ENCODE measurements at regions not wholly inside any gene's neighbourhood (a gene's known extent, or its start where the extent isn't known, plus 50 kb on each side); places are given as distances from the start of the nearest gene placed in this dataset.
"Not testable (repeated sequence)": the region's sequence is repeated elsewhere in the genome, so short reads cannot be mapped to it uniquely, and the experiment has no call there.

DNA sequence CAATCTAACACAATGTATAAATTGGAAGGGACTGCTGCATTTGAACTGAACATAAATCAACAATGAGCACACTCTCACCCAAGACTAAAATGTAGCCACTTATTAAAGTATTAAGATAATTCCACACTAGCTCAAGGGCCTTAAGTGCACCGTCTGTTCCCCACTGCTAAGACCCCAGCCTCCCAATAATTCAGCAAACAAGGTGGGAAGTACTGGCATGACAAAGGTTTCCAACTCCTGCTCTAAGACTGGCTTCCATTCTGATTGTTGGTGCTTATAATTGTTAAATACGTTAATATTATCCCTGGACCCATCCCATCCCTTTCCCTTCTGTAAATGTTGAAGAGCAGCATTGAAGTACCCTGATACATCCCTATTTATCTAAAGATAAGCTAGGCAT, 636.7 kb downstream of the NR2F1-AS1 start:
- no peak for DNase-seq
- TF ChIP-seq GATA1 (IDR thresholded peaks at IDR 0.05; ENCODE audit: low read depth, low read length) (no peak), POLR2A (IDR thresholded peaks at IDR 0.05; ENCODE audit: low read length) (no peak)

- DNase-seq, result no peak
- TF ChIP-seq GATA1 (IDR thresholded peaks at IDR 0.05; ENCODE audit: low read depth, low read length), result no peak
- no peak for TF ChIP-seq POLR2A (IDR thresholded peaks at IDR 0.05; ENCODE audit: low read length)
These were observed 638.3 kb downstream of the NR2F1-AS1 start for GRCh38 chr5:92942762-92943161.

DNA sequence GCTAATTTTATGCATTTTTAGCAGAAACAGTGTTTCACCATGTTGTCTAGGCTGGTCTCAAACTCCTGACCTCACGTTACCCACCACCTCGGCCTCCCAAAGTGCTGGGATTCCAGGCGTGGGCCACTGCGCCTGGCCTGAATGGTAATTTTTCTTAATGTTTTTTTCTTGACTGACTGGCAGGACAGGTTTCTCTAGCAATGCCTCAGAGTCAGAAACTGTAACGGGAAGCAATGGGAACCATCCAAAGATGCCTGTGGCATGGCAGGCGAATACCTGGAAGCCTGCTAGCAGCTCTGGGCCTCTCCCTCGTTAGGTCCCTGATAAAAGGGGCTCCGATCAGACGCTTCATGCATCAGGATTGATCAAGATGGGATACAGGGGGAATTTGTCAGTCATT, 639.2 kb downstream of the NR2F1-AS1 start:
- no peak for DNase-seq
- no peak for TF ChIP-seq GATA1 (IDR thresholded peaks at IDR 0.05; ENCODE audit: low read depth, low read length)
- TF ChIP-seq POLR2A (IDR thresholded peaks at IDR 0.05; ENCODE audit: low read length), result no peak

- no peak for DNase-seq
- TF ChIP-seq GATA1 (IDR thresholded peaks at IDR 0.05; ENCODE audit: low read depth, low read length) (no peak), POLR2A (IDR thresholded peaks at IDR 0.05; ENCODE audit: low read length) (no peak)
These were observed 641.6 kb downstream of the NR2F1-AS1 start for GRCh38 chr5:92939428-92939827.

DNA sequence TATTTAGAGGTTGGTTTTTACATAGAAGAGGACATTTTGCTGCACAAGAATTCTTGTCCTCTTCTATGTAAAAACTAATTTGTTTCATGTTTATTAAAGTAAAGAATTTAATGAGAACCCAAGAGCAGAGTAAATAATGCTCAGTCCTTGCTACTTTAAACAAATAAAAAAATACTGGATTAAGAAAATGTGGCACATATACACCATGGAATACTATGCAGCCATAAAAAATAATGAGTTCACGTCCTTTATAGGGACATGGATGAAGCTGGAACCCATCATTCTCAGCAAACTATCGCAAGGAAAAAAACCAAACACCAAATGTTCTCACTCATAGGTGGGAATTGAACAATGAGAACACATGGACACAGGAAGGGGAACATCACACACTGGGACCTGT, 643.6 kb downstream of the NR2F1-AS1 start:
- DNase-seq, result not testable (repeated sequence)

GRCh38 chr5:92930057-92930456, 651.0 kb downstream of the NR2F1-AS1 start:
- TF ChIP-seq POLR2A (IDR thresholded peaks at IDR 0.05; ENCODE audit: low read length), result no peak
- TF ChIP-seq GATA1 (IDR thresholded peaks at IDR 0.05; ENCODE audit: low read depth, low read length), result no peak
- no peak for DNase-seq

GRCh38 chr5:92927291-92927778, 653.7 kb downstream of the NR2F1-AS1 start:
- no peak for TF ChIP-seq GATA1 (IDR thresholded peaks at IDR 0.05; ENCODE audit: low read depth, low read length)
- no peak for TF ChIP-seq POLR2A (IDR thresholded peaks at IDR 0.05; ENCODE audit: low read length)
- no peak for DNase-seq

DNA sequence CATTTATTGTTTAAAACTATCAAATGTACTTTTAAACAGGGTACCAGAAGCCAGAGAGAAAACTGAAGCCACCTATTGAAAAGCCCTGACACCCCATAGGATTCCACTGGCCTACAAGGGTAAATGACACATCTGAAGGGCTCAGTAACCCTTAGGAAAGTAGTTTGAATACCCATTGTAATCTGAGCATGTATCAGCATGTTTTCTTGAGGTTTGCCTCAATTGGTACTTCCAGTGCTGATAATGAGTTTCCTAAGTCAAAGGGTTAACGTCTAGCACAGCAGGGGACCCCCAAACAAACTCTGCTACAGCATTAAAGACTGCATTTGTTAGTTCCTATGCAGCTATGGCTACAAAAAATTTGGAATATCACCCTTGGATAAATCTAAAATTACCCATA, 657.1 kb downstream of the NR2F1-AS1 start:
- DNase-seq, result no peak
- TF ChIP-seq GATA1 (IDR thresholded peaks at IDR 0.05; ENCODE audit: low read depth, low read length), result no peak
- TF ChIP-seq POLR2A (IDR thresholded peaks at IDR 0.05; ENCODE audit: low read length), result no peak

- no peak for DNase-seq
- TF ChIP-seq GATA1 (IDR thresholded peaks at IDR 0.05; ENCODE audit: low read depth, low read length) (no peak), POLR2A (IDR thresholded peaks at IDR 0.05; ENCODE audit: low read length) (no peak)
These were observed 658.6 kb downstream of the NR2F1-AS1 start for GRCh38 chr5:92922231-92922967.

DNA sequence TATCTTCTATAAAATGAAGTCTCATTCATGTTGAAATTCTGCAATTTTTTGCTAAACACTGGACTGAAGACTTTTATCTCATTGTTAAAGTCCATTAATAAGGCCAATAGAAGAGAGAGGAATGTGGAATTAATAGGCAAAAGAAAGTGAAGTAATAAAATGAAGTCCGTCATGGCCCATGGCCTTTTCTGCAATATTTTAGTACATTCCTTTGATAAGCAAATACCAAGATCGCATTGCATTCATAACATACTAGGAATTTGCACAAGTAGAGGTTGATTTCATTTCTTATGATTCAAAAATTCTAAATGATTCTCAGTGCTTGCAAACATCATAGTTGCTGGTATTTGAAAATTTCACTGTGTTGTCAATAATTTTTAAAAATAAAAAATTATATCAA, 664.0 kb downstream of the NR2F1-AS1 start:
- no peak for DNase-seq
- TF ChIP-seq POLR2A (IDR thresholded peaks at IDR 0.05; ENCODE audit: low read length) (no peak), GATA1 (IDR thresholded peaks at IDR 0.05; ENCODE audit: low read depth, low read length) (no peak)

DNA sequence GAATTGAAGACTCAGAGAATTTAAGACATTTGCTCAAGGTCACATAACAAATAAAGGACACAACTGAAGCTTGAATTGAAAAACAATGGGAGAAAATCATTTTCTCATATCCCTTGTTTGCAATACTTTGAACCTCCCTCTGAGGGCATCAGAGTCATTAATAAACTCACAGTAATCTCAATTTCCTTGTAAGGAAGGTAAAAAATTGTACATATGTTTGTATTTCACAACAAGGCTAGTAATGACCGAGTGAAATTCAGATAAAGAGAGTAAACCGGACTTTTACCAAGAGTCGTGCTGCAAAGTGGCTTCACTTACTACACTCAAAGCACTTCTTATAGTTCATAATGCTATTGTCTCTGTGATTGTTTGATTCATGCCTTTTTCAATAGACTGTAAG, 665.0 kb downstream of the NR2F1-AS1 start:
- no peak for TF ChIP-seq POLR2A (IDR thresholded peaks at IDR 0.05; ENCODE audit: low read length)
- no peak for TF ChIP-seq GATA1 (IDR thresholded peaks at IDR 0.05; ENCODE audit: low read depth, low read length)
- DNase-seq, result no peak

DNA sequence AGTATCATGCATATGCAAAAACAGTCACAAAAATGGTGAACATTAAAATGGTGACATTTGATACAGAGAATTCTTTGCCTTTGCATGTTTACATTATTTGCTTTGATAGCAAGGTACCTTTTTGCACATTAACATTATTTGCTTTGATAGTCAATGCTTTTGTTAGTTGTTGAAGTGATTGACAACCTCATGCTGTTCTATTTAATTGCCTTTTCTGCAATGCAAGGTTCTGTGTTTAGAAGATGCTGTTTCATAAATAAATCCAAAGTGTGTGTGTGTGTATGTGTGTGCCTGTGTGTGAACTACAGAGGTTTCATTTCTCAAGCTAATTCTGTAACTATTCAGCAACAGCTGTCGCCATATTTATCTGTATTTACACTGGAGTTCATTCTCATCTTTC, 668.7 kb downstream of the NR2F1-AS1 start:
- DNase-seq, result no peak
- TF ChIP-seq GATA1 (IDR thresholded peaks at IDR 0.05; ENCODE audit: low read depth, low read length) (no peak), POLR2A (IDR thresholded peaks at IDR 0.05; ENCODE audit: low read length) (no peak)

- no peak for DNase-seq
- TF ChIP-seq GATA1 (IDR thresholded peaks at IDR 0.05; ENCODE audit: low read depth, low read length) (no peak), POLR2A (IDR thresholded peaks at IDR 0.05; ENCODE audit: low read length) (no peak)
These were observed 669.2 kb downstream of the NR2F1-AS1 start for GRCh38 chr5:92911851-92912250.

GRCh38 chr5:92911293-92911692, 669.7 kb downstream of the NR2F1-AS1 start:
- TF ChIP-seq GATA1 (IDR thresholded peaks at IDR 0.05; ENCODE audit: low read depth, low read length) (no peak), POLR2A (IDR thresholded peaks at IDR 0.05; ENCODE audit: low read length) (no peak)
- no peak for DNase-seq

- no peak for TF ChIP-seq GATA1 (IDR thresholded peaks at IDR 0.05; ENCODE audit: low read depth, low read length)
- DNase-seq, result no peak
These were observed 671.4 kb downstream of the NR2F1-AS1 start for GRCh38 chr5:92909602-92909962.
